Retinal pigment epithelial cell (primary cell): ENCODE measurements at regions not wholly inside any gene's neighbourhood (a gene's known extent, or its start where the extent isn't known, plus 50 kb on each side); places are given as distances from the start of the nearest gene placed in this dataset.

Source experiments
- DNase-seq: peaks from one replicate; pipeline ENCODE4 v3.0.0-alpha.2; 2010; ENCODE audit warnings: low read depth
- H3K4me3 ChIP-seq: 2 replicates; pipeline ENCODE4 v1.5.1; 2011; ENCODE audit warnings: mild to moderate bottlenecking, low read length, control low read depth, moderate library complexity
- TF ChIP-seq, protein P1 (sequence below): conservative IDR thresholded peaks from 2 replicates; pipeline ENCODE4 v1.5.1; 2011; ENCODE audit warnings: low read depth, low read length, control low read depth, inconsistent platforms

DNA sequence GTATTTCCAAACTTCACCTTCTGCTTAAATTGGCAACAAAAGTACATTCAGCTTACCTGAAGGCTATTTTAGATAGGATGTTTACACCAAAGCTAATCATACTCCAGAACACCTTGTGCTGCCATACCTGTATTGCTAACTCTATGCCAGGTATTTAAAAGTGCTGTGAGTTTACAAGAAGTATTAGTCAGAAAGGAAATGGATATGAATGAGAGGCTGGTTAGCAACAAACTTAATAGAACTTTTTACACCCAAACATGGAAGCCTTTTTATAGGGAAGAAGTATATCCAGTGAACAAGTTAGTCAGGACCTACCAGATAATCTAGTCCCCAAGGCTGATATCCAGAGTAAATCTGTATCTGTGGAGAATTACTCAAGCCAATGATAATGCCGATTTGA is 131.2 kb upstream of the SPRY1 start:
- TF ChIP-seq, protein P1, sequence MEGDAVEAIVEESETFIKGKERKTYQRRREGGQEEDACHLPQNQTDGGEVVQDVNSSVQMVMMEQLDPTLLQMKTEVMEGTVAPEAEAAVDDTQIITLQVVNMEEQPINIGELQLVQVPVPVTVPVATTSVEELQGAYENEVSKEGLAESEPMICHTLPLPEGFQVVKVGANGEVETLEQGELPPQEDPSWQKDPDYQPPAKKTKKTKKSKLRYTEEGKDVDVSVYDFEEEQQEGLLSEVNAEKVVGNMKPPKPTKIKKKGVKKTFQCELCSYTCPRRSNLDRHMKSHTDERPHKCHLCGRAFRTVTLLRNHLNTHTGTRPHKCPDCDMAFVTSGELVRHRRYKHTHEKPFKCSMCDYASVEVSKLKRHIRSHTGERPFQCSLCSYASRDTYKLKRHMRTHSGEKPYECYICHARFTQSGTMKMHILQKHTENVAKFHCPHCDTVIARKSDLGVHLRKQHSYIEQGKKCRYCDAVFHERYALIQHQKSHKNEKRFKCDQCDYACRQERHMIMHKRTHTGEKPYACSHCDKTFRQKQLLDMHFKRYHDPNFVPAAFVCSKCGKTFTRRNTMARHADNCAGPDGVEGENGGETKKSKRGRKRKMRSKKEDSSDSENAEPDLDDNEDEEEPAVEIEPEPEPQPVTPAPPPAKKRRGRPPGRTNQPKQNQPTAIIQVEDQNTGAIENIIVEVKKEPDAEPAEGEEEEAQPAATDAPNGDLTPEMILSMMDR = no peak
- no peak overlapping the region for H3K4me3 ChIP-seq
- no peak for DNase-seq

DNA sequence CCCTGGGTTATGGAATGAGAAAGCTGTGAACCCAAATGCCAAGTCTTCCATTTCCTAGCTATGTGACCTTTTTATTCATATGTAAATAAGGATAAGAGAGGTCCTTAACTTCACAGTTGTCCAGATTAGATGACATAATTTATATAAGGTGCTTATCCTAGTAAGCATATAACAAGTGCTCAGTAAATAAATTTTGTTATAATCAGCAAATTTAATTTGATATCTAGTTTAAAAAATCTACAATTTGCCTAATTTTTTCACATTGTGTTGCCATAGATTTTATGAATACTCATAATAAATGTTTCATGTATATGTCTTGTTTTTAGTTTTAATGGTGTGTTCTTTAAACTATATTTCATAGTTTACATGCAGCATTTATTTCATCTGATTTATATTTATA is 130.4 kb upstream of the SPRY1 start:
- H3K4me3 ChIP-seq = no peak overlapping the region
- no peak for DNase-seq
- TF ChIP-seq, protein P1 = no peak

DNA sequence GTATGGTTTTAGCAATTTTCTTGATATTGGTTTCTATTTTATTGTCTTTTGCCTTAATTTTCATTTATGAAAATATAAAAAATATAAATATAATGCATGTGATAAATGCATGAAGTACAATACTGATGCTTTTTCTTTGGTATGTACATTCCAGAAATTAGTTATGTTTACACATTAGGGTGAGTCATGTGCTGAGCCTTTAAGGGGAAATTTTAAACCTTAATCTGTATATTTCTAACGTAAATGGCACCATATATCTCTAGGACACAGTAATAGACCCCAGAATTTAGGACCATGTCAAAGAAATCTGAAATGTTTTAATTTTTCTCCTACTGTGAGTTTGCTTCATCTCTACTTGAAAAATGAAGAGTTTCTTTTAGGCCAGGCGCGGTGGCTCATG is 117.8 kb upstream of the SPRY1 start:
- no peak overlapping the region for H3K4me3 ChIP-seq
- DNase-seq = no peak
- TF ChIP-seq, protein P1 = no peak

DNA sequence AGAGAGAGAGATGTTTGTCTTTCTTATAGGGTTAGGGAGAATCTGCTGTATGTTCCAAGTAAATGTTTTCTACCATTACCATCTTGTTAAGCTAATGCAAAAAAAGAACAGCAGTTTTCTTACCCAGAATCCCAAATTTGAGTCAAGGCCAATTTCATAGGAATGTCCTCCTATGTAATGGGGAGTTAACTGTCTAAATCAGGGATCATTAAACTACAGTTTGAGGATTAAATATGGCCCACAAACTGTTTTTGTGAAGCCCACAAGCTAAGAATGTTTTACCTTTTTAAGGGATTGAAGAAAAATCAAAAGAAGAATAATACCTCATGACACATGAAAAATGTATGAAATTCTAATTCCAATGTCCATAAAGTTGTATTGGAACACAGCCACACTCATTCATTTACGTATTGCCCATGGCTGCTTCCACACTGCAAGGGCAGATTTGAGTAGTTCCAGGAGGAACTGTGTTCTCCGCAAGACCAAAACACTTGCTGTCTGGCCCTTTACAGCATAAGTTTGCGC is 113.2 kb upstream of the SPRY1 start:
- H3K4me3 ChIP-seq = no peak overlapping the region
- TF ChIP-seq, protein P1 = no peak

DNA sequence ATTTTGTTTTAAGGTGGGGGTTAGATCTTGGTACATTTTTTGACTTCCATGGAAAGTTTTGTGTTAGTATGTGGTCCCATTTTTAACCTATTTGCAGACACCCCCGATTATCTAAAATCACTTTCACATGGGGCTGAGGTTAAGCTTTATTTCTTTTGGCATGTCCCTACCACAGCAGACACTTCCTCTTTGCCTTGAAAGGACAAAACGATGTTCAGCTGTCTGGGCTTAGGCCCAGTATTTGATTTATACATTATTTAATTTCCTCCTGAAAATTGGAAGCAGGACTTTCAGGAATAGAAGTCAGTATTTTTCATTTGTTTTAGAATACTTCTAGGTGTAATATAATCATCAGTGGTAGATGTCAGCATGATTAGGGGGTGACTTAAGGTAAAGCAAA is 112.4 kb upstream of the SPRY1 start:
- no peak for DNase-seq
- no peak overlapping the region for H3K4me3 ChIP-seq
- TF ChIP-seq, protein P1 = no peak

More for the DNA sequence above, 113.2 kb upstream of the SPRY1 start:
- peak; percentile 54 for DNase-seq

DNA sequence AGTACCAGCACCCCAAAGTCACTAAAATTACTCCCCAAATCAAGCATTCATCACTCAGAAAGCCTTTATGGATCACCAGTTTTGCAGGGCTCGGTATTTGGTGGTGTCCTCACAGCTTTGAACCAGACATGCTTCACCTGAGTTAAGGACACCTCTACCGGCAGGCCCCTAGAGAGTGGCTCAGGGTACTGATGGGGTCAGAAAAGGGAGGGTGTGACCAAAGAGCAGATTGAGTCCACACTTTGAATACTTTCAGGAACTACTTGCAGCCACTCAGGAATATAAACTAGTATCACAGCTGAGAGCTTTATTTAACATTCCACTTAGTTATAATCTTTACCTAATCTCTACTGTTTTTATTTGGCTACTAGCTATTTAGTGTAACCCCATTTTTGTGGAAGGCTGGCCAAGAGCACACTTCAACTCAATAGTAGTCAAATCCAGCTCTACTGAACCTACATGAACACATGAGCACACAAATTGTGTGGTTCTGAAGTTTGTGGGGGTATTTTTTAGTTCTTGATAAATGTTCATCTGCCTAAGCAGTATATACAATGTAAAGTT is 109.6 kb upstream of the SPRY1 start:
- TF ChIP-seq, protein P1 = no peak

DNA sequence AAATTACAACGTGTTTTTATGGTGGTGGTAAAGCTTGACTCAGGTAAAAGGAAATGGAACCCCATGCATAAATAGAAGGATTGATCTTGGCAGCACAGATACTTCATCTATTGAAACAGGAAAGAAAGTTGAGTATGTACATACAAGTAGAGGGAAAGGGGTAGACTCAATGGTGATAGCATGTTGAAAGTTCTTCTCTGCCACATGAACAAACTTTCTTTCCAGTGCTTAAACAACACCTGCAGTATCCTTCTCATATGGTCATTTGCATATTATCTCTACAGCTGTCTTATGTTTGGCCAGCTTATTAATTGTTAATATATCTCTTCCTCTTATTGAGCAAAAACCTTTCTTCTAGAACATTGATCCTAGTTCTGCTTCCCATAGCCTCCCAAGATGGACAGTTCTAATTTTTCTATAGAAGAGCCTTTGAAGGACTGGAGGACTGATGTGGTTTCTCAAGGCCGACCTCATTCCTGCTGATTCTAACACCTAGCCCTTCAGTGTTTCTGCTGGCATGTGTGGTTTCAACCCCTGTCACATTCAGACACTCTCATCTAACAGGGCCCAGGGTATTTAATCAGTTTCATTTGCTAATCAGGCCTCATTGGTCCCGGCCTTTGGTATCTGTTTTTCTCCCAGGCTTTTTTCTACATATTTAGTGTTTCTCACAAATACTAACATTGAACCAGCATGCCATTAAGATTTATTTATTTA is 108.1 kb upstream of the SPRY1 start:
- DNase-seq = no peak
- no peak overlapping the region for H3K4me3 ChIP-seq
- TF ChIP-seq, protein P1 = no peak

More for the DNA sequence above, 109.6 kb upstream of the SPRY1 start:
- no peak overlapping the region for H3K4me3 ChIP-seq
- DNase-seq = no peak
